Activated T-helper 1 cell treated with Interleukin-2 at 50 U/mL for 16 hours (primary cell): ENCODE measurements at regions not wholly inside any gene's neighbourhood (a gene's known extent, or its start where the extent isn't known, plus 50 kb on each side); places are given as distances from the start of the nearest gene placed in this dataset.

Source experiments
- DNase-seq: peaks from one replicate; pipeline ENCODE4 v3.0.0-alpha.2; 2020; ENCODE audit warnings: low read depth

DNA sequence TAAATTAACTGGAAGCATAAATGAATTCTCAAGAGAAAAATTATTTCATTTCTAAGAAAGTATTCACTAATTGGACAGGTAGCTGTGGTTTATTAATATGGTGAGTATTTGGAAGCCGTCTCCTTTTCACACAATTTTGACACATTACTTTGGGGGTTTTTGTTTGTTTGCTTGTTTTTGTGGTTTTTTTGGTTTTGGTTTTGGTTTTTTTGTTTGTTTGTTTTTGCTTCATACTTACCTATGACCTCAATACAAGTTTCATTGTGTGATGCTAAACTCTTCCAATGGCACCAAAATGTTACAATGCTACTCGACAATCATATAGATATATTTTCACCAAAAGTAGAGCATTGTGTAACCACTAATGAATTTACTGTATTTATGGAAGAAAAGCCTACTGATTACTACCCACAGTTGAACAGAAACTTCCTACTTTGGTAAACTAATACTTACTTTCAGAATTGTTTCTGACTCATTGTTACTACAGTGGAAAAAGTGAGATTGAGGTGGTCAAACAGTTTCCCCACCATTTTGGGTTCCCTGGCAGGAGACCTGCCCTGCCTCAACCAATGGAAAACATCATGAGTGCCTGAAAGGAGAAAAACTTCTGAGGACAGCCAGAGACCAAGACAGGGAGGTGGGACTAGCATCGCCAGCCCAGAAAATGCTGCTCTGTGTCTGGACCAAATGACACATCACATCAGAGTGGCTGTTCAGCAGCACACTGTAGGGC lies 443.1 kb downstream of the HNRNPD start:
- no peak for DNase-seq

DNA sequence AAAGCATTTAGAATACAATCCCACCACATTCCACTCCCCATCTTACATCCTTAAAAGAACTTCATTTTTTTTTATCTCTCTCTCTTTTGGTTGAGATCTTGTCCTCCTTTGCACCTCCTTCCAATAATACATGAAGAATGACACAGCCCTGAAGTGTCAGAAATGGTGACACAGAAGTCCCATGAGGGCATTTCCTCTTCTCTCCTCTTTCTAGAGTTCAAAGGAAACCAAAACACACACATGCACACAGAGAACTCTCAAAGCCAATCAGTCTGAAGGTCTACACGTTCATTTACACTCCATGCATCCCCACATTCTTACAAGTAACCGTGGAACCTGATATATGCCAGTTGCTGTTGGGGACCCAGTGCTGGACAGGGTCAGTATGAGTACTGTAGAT lies 450.7 kb downstream of the HNRNPD start:
- no peak for DNase-seq

- no peak for DNase-seq
These were observed 450.6 kb upstream of the RASGEF1B start for GRCh38 chr4:81922313-81922712.

- no peak for DNase-seq
These were observed 450.0 kb upstream of the RASGEF1B start for GRCh38 chr4:81921751-81922159.

DNA sequence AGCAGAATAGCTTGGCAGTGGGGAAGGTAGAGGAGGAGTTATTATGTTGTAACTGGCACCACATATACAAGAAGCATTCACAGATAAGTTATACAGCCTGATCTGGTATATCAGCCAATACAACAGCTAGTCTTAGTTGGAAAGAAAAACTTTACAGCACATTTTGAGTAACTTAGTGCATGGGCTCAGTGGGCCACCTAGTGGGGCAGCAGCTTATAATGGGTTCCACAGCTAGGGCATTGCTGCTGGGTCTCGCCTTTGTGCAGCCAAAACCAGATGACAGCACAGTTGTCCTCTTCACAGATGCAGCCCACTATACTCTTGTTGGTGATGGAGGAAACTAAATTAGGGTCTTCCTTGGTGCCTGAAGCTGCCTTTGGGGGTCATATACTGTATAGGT lies 448.1 kb upstream of the RASGEF1B start:
- no peak for DNase-seq

- DNase-seq = no peak
These were observed 447.5 kb upstream of the RASGEF1B start for GRCh38 chr4:81919223-81919622.

- DNase-seq = no peak
These were observed 443.7 kb upstream of the RASGEF1B start for GRCh38 chr4:81915430-81915829.

DNA sequence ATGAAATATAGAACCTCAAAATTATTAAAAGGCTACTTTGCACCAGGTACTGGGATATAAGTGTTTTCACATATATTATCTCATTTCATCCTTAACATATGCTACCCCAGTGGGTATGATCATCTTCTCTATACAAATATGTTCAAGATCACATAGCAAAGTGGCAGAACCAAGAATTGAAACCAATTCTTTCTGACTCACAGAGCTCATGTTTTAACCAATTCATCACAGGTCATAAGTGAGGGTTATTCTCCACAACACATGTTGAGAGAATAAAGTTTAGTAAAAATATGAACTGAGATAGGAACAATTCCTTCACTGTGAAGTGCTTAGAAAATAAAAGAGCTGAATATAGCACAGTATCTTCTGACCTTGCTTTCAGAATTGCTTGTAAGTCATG lies 442.9 kb upstream of the RASGEF1B start:
- DNase-seq = no peak

DNA sequence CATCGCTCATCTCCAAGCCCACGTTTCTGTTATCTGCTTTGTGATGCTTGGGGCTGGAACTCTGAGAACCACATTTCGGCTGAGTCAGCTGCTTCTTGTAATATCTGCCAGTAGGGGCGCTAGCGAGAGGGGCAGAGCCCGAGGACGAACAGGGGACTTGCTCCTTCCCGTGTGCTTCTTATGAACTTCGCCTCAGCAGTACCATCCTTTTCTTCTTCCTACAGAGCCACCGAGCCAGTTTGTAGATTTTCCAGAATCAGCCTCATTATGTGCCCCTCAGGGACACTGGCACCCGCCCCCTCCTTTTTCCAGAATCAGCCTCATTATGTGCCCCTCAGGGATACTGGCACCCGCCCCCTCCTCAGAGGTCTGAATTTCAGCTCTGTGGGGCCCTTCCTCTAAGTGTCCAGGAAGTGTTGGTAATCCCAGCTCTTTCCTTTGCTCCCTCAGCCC lies 441.7 kb upstream of the RASGEF1B start:
- peak; percentile 19 for DNase-seq

- no peak for DNase-seq
These were observed 440.8 kb upstream of the RASGEF1B start for GRCh38 chr4:81912376-81913030.

- no peak for DNase-seq
These were observed 435.2 kb upstream of the RASGEF1B start for GRCh38 chr4:81906905-81907304.

GRCh38 chr4:81905971-81906370 lies 434.3 kb upstream of the RASGEF1B start:
- no peak for DNase-seq

DNA sequence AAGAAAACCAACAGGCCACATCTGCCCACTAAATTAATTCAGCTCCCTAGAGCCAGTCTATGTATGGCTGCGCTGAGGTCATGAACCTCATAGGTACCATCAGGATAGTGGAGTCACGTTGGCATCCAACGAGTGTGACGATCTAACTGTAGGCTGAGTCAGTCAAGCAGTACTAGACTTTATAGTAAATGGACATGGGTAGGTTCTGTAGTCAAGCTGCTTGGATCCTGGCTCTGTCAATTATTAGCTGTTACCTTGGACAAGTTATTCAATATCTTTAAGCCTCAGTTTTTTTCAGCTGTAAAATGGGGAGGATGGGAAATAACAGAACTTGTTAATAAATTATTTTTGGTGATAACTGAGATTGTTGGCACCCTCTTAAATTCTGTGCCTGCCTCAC lies 432.4 kb upstream of the RASGEF1B start:
- DNase-seq = no peak

DNA sequence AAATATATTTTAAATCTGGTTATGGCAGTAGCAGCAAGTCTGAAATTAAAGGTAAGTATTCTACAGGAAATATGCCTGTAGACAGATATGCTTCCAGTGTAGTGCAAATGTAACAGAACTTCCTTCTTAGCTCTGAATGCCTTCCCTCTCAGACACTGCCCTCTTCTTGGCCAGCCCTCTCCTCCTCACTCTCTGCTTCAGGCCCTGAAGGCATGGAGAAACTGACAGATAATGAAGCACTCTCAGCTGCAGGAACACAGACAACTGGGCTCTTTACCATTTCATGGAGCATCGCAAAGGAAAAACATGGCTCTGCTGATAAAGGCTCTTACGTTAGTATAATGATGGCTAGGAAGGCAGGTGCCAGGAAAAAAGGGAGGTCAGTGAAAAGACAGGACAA lies 431.5 kb upstream of the RASGEF1B start:
- DNase-seq = no peak

DNA sequence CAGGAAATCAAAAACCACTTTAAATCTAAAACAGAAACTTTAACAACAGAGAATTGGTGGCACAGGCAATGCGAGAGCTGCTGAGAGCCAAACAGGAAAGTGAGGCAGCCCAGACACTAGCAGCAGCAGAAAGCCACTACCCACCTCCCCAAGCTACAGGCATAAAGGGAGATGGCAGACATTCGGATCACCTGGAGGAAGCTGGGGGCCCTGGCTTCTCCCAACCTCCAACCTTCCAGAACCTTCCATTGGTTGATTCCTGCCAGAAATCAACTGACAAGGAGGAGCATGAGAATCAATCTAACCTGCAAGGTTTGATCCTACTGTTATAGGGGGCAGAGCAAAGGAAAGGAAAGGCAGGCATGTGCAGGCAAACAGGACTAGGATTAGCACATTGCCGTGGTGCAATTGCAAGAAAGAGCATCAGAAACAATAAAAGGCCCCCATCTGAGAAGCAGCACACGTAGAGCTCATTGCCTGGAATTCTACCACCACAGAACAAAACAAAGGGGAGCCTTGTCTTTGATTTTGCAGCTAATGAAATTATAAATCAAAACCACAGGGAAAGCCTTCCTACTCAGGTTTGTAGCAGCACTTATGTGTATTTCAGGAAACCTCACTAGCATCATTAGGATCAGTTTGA lies 427.3 kb upstream of the RASGEF1B start:
- no peak for DNase-seq

- no peak for DNase-seq
These were observed 425.2 kb upstream of the RASGEF1B start for GRCh38 chr4:81896936-81897335.

GRCh38 chr4:81891005-81891996 lies 419.6 kb upstream of the RASGEF1B start:
- DNase-seq = no peak

DNA sequence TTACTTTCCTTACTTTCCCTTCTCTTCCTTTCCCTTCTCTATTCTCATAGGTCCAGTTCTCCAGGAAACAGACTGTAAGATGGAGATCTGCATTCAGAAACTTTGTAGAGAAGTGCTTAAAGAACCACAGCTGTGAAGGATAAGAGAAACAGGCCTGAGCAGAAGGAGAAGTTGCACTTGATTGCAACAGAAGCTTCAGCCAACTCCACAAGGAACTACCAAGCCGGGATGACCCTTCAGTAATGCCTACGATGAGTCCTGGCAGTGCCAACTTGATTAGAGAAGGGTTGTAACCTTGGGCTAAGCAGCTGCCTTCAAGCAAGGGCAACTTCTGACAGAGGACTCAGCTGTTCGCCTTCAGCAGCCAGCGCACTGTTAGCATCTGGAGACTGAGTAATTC lies 413.3 kb upstream of the RASGEF1B start:
- no peak for DNase-seq

GRCh38 chr4:81883530-81884450 lies 412.1 kb upstream of the RASGEF1B start:
- no peak for DNase-seq

DNA sequence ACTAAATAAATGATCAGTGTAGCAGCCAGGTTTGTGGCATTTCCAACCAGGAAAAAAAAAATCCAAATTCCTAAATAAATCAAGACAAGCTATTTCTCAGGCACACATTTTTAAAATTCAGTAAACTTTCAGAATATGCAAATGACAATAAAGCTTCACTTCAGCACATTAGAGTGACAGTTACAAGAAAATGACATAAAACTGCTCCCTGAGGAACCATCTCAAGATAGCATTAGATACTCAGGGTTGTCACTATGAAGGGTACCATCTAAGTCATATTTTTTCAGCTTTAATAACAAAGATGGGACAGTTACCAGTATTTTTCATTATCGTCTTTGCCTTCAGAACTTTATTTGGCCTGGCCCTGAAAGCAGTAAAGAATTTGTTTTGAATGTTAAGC lies 411.3 kb upstream of the RASGEF1B start:
- no peak for DNase-seq
